Trophoblast cell (in vitro differentiated cells and primary cell): ENCODE measurements at regions not wholly inside any gene's neighbourhood (a gene's known extent, or its start where the extent isn't known, plus 50 kb on each side); places are given as distances from the start of the nearest gene placed in this dataset.

ENCODE experiments used
- DNase-seq, 2 donors: peaks; one replicate each; pipeline ENCODE4 v3.0.0-alpha.2; 2016
- H2AFZ ChIP-seq: 2 replicates; pipeline ENCODE4 v1.6.1; 2013; ENCODE audit warnings: low read length, moderate library complexity, mild to moderate bottlenecking; ENCODE audit not compliant: insufficient read depth, poor library complexity
- H2AK5ac ChIP-seq: 2 replicates; pipeline ENCODE4 v1.6.1; 2013; ENCODE audit warnings: mild to moderate bottlenecking, low read length
- H2BK120ac ChIP-seq: 2 replicates; pipeline ENCODE4 v1.6.1; 2013; ENCODE audit warnings: low read length, mild to moderate bottlenecking, moderate library complexity; ENCODE audit not compliant: insufficient read depth, poor library complexity
- H2BK12ac ChIP-seq: 2 replicates; pipeline ENCODE4 v1.6.1; 2013; ENCODE audit warnings: mild to moderate bottlenecking, low read length, moderate library complexity
- H2BK5ac ChIP-seq: 2 replicates; pipeline ENCODE4 v1.6.1; 2013; ENCODE audit warnings: low read length, low read depth, moderate library complexity, mild to moderate bottlenecking; ENCODE audit not compliant: poor library complexity
- H3K14ac ChIP-seq: 2 replicates; pipeline ENCODE4 v1.6.1; 2013; ENCODE audit warnings: mild to moderate bottlenecking, low read length
- H3K18ac ChIP-seq: 2 replicates; pipeline ENCODE4 v1.6.1; 2013; ENCODE audit warnings: mild to moderate bottlenecking, low read length
- H3K23ac ChIP-seq: 2 replicates; pipeline ENCODE4 v1.6.1; 2013; ENCODE audit warnings: low read length
- H3K27ac ChIP-seq: 2 replicates; pipeline ENCODE4 v1.5.1; 2013; ENCODE audit warnings: low read depth, mild to moderate bottlenecking, inconsistent platforms, low read length, moderate library complexity
- H3K27me3 ChIP-seq: 2 replicates; pipeline ENCODE4 v1.6.1; 2013; ENCODE audit warnings: inconsistent platforms, mild to moderate bottlenecking, low read length, moderate library complexity; ENCODE audit not compliant: insufficient read depth
- H3K36me3 ChIP-seq, 2 experiments: 1 replicate in 1 of 2; 2 replicates in 1 of 2; pipeline ENCODE4 v1.6.1; 2013; ENCODE audit warnings: low read length in 2 of 2, mild to moderate bottlenecking in 2 of 2, moderate library complexity in 1 of 2; ENCODE audit not compliant: insufficient read depth in 2 of 2, control insufficient read depth in 1 of 2
- H3K4ac ChIP-seq: 2 replicates; pipeline ENCODE4 v1.6.1; 2013; ENCODE audit warnings: low read depth, mild to moderate bottlenecking, low read length, moderate library complexity
- H3K4me1 ChIP-seq, 2 experiments: 1 replicate in 1 of 2; 2 replicates in 1 of 2; pipeline ENCODE4 v1.6.1; 2013; ENCODE audit warnings: low read length in 2 of 2, mild to moderate bottlenecking in 2 of 2, moderate library complexity in 1 of 2; ENCODE audit not compliant: insufficient read depth in 2 of 2, control insufficient read depth in 1 of 2
- H3K4me2 ChIP-seq: 2 replicates; pipeline ENCODE4 v1.6.1; 2013; ENCODE audit warnings: inconsistent platforms, mild to moderate bottlenecking, low read length, moderate library complexity
- H3K4me3 ChIP-seq: 2 replicates; pipeline ENCODE4 v1.5.1; 2013; ENCODE audit warnings: mild to moderate bottlenecking, low read depth, low read length, inconsistent platforms
- H3K79me1 ChIP-seq: one replicate; pipeline ENCODE4 v1.6.1; 2013; ENCODE audit warnings: low read length
- H3K79me2 ChIP-seq: 2 replicates; pipeline ENCODE4 v1.6.1; 2013; ENCODE audit warnings: low read length, mild to moderate bottlenecking; ENCODE audit not compliant: control insufficient read depth, insufficient read depth, poor library complexity
- H3K9ac ChIP-seq: 2 replicates; pipeline ENCODE4 v1.6.1; 2013; ENCODE audit warnings: mild to moderate bottlenecking, low read length
- H3K9me3 ChIP-seq: 2 replicates; pipeline ENCODE4 v1.6.1; 2013; ENCODE audit warnings: low read depth, mild to moderate bottlenecking, control low read depth, inconsistent platforms, low read length; ENCODE audit not compliant: insufficient read depth
- H4K12ac ChIP-seq: 2 replicates; pipeline ENCODE4 v1.6.1; 2013; ENCODE audit warnings: low read depth, mild to moderate bottlenecking, low read length, moderate library complexity
- H4K8ac ChIP-seq: 2 replicates; pipeline ENCODE4 v1.6.1; 2013; ENCODE audit warnings: low read depth, mild to moderate bottlenecking, low read length, moderate library complexity
- H4K91ac ChIP-seq: one replicate; pipeline ENCODE4 v1.6.1; 2013; ENCODE audit warnings: low read depth, mild to moderate bottlenecking, low read length, moderate library complexity
- WGBS: extraction: QIAGEN DNeasy Blood & Tissue Kit; methylation state at CpG from one replicate; pipeline ENCODE4 v1.1.7; 2013; ENCODE audit warnings: missing lambda C conversion rate; ENCODE audit not compliant: insufficient read length, insufficient coverage; ENCODE audit errors: extremely low coverage; 5-methylcytosine and 5-hydroxymethylcytosine counted together

DNA sequence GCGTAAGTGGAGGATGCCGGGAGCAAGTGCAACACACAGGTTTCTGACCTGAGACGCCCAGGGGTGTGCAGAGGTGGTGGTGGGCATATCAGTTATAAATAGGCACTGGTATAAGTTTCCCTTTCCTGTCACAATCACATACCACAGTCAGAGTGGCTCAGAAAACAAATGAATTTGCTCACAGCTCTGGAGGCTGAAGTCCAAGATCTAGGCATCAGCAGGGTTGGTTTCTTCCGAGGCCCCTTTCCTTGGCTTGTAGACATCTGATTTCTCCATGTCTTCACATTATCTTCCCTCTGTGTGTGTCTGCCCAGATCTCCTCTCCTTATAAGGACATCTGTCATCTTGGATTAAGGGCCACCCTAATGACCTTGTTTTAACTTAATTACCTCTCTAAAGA, 250.5 kb upstream of the TNRC6C start:
- Histone ChIP-seq H3K4me1 (no peaks in the 10 kb centered on the region), H3K18ac (no peak overlapping the region), H3K4me2 (no peak overlapping the region), H3K9me3 (peaks cover 17% of the 10 kb centered on the region), H2BK120ac (no peak overlapping the region), H2AFZ (no peak overlapping the region), H3K4me3 (no peak overlapping the region), H2BK12ac (no peak overlapping the region), H4K91ac (no peak overlapping the region), H4K12ac (no peak overlapping the region), H2BK5ac (no peak overlapping the region), H3K36me3 (no peaks in the 10 kb centered on the region), H3K23ac (no peak overlapping the region), H3K14ac (no peak overlapping the region), H3K27me3 (no peaks in the 10 kb centered on the region), H3K79me2 (no peaks in the 10 kb centered on the region), H3K4ac (no peak overlapping the region), H2AK5ac (no peak overlapping the region), H3K79me1 (no peaks in the 10 kb centered on the region), H3K9ac (no peak overlapping the region), H4K8ac (no peak overlapping the region), H3K27ac (no peak overlapping the region)
- no CpG with 5 or more reads among the region's 4 CpGs for WGBS
- no peak for DNase-seq

GRCh38 chr17:77708936-77709335, 249.6 kb upstream of the TNRC6C start:
- Histone ChIP-seq H2AK5ac (no peak overlapping the region), H3K27ac (no peak overlapping the region), H3K4me2 (no peak overlapping the region), H4K12ac (no peak overlapping the region), H2BK120ac (no peak overlapping the region), H3K23ac (no peak overlapping the region), H4K8ac (no peak overlapping the region), H3K27me3 (no peaks in the 10 kb centered on the region), H3K4me1 (no peaks in the 10 kb centered on the region), H3K79me1 (no peaks in the 10 kb centered on the region), H3K14ac (no peak overlapping the region), H2BK12ac (no peak overlapping the region), H3K18ac (no peak overlapping the region), H3K4ac (no peak overlapping the region), H4K91ac (no peak overlapping the region), H3K9ac (no peak overlapping the region), H3K9me3 (peaks cover 15% of the 10 kb centered on the region), H3K36me3 (no peaks in the 10 kb centered on the region), H2BK5ac (no peak overlapping the region), H3K79me2 (no peaks in the 10 kb centered on the region), H2AFZ (no peak overlapping the region), H3K4me3 (no peak overlapping the region)
- WGBS: no CpG with 5 or more reads among the region's 8 CpGs
- no peak for DNase-seq

DNA sequence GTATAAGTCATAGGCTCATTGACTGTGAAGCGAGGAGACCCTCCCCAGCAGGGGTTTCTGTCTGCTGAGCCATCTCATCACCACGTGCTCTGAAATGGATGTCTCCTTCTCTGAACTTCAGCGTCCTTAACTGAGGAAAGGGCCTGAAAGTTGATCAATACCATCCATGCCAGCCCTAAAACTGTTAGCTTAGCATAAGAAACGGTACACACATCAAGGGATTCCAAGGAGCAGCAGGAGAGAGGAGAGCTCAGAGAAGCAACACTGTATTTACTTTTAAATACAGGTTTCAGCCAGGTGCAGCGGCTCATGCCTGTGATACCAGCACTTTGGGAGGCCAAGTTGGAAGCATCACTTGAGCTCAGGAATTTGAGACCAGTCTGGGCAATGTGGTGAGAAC, 248.9 kb upstream of the TNRC6C start:
- no peak overlapping the region for H4K8ac ChIP-seq
- DNase-seq: no peak
- no CpG with 5 or more reads among the region's 5 CpGs for WGBS
- H2AFZ ChIP-seq: no peak overlapping the region
- no peak overlapping the region for H3K14ac ChIP-seq
- H2BK12ac ChIP-seq: no peak overlapping the region
- no peak overlapping the region for H2BK5ac ChIP-seq
- no peak overlapping the region for H4K91ac ChIP-seq
- no peak overlapping the region for H3K23ac ChIP-seq
- no peaks in the 10 kb centered on the region for H3K27me3 ChIP-seq
- H3K36me3 ChIP-seq: no peaks in the 10 kb centered on the region
- no peak overlapping the region for H3K9ac ChIP-seq
- no peaks in the 10 kb centered on the region for H3K79me1 ChIP-seq
- no peaks in the 10 kb centered on the region for H3K79me2 ChIP-seq
- H3K18ac ChIP-seq: no peak overlapping the region
- H3K4ac ChIP-seq: no peak overlapping the region
- H2AK5ac ChIP-seq: no peak overlapping the region
- H3K9me3 ChIP-seq: peaks cover 11% of the 10 kb centered on the region
- no peak overlapping the region for H3K4me2 ChIP-seq
- H3K4me3 ChIP-seq: no peak overlapping the region
- H3K27ac ChIP-seq: no peak overlapping the region
- no peak overlapping the region for H2BK120ac ChIP-seq
- no peaks in the 10 kb centered on the region for H3K4me1 ChIP-seq
- no peak overlapping the region for H4K12ac ChIP-seq

GRCh38 chr17:77712578-77712977, 245.9 kb upstream of the TNRC6C start:
- Histone ChIP-seq H3K4me1 (no peaks in the 10 kb centered on the region), H3K9me3 (peaks cover under 1% of the 10 kb centered on the region), H3K79me1 (no peaks in the 10 kb centered on the region), H3K14ac (no peak overlapping the region), H3K27me3 (no peaks in the 10 kb centered on the region), H2BK12ac (no peak overlapping the region), H2AFZ (no peak overlapping the region), H3K23ac (no peak overlapping the region), H3K4ac (no peak overlapping the region), H2BK5ac (no peak overlapping the region), H3K79me2 (no peaks in the 10 kb centered on the region), H4K8ac (no peak overlapping the region), H3K18ac (no peak overlapping the region), H2BK120ac (no peak overlapping the region), H4K91ac (no peak overlapping the region), H4K12ac (no peak overlapping the region), H3K9ac (no peak overlapping the region), H3K4me3 (no peak overlapping the region), H3K4me2 (no peak overlapping the region), H3K27ac (no peak overlapping the region), H3K36me3 (no peaks in the 10 kb centered on the region), H2AK5ac (no peak overlapping the region)
- DNase-seq: no peak
